Lower leg skin (tissue), 3 donors: ENCODE measurements at regions not wholly inside any gene's neighbourhood (a gene's known extent, or its start where the extent isn't known, plus 50 kb on each side); places are given as distances from the start of the nearest gene placed in this dataset.

Experiments
- POLR2A ChIP-seq, 2 donors: fragments of 450-650 bp; IDR thresholded peaks; one replicate each; pipeline ENCODE4 v1.6.1; 2016 to 2017; ENCODE audit warnings: antibody characterized with exemption in 2 of 2, mild to moderate bottlenecking in 1 of 2, moderate library complexity in 1 of 2
- TF ChIP-seq, protein P1 (sequence below), 3 donors: fragments of 450-650 bp; IDR thresholded peaks; one replicate each; pipeline ENCODE4 v1.5.1; 2016; ENCODE audit warnings: antibody characterized with exemption in 3 of 3, mild to moderate bottlenecking in 3 of 3, moderate library complexity in 2 of 3

DNA sequence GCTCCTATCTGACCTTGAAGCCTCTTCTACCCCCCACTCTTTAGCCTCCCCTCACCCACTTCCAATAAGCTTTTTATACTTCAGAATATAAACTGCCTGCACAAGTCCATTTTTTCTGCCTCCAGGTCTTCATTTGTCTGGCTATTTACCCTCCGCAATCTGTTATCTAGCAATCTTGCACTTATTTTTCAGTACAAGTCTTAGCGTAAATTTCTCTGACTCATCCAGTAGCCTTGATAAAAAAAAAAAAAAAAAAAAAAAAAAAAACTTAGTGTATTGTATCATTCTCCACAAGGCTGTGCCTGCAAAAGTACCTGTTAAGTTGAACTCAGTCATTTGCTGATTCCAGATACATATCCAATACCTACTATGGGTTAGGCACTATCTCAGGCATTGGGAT lies 219.5 kb upstream of the DKK2 start:
- TF ChIP-seq POLR2A (IDR thresholded peaks at IDR 0.05) = no peak
- TF ChIP-seq, protein P1, sequence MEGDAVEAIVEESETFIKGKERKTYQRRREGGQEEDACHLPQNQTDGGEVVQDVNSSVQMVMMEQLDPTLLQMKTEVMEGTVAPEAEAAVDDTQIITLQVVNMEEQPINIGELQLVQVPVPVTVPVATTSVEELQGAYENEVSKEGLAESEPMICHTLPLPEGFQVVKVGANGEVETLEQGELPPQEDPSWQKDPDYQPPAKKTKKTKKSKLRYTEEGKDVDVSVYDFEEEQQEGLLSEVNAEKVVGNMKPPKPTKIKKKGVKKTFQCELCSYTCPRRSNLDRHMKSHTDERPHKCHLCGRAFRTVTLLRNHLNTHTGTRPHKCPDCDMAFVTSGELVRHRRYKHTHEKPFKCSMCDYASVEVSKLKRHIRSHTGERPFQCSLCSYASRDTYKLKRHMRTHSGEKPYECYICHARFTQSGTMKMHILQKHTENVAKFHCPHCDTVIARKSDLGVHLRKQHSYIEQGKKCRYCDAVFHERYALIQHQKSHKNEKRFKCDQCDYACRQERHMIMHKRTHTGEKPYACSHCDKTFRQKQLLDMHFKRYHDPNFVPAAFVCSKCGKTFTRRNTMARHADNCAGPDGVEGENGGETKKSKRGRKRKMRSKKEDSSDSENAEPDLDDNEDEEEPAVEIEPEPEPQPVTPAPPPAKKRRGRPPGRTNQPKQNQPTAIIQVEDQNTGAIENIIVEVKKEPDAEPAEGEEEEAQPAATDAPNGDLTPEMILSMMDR (IDR thresholded peaks at IDR 0.05) = no peak
